GM12865 (cell line): ENCODE measurements at regions not wholly inside any gene's neighbourhood (a gene's known extent, or its start where the extent isn't known, plus 50 kb on each side); places are given as distances from the start of the nearest gene placed in this dataset.

Source experiments
- DNase-seq: peaks from one replicate; pipeline ENCODE4 v3.0.0; 2010; ENCODE audit warnings: low read depth
- H3K4me3 ChIP-seq: 2 replicates; pipeline ENCODE4 v1.5.1; 2011; ENCODE audit warnings: mild to moderate bottlenecking, low read depth, low read length, control low read depth
- CTCF ChIP-seq: IDR thresholded peaks from 2 replicates; pipeline ENCODE4 v1.5.1; 2011; ENCODE audit warnings: low read length, control low read depth, low read depth, inconsistent platforms; ENCODE audit not compliant: insufficient read depth; ENCODE audit errors: missing control alignments

GRCh38 chr3:184652465-184652864 lies 59.4 kb downstream of the MAGEF1 start:
- TF ChIP-seq CTCF, result no peak
- H3K4me3 ChIP-seq, result no peak overlapping the region
- no peak for DNase-seq

GRCh38 chr3:184651904-184652303 lies 60.0 kb downstream of the MAGEF1 start:
- no peak for TF ChIP-seq CTCF
- no peak overlapping the region for H3K4me3 ChIP-seq
- DNase-seq, result no peak

- H3K4me3 ChIP-seq, result no peak overlapping the region
- no peak for TF ChIP-seq CTCF
- no peak for DNase-seq
Observed at GRCh38 chr3:184648636-184649035, 63.2 kb downstream of the MAGEF1 start.

- DNase-seq, result no peak
- TF ChIP-seq CTCF, result no peak
- no peak overlapping the region for H3K4me3 ChIP-seq
Observed at GRCh38 chr3:184647405-184647936, 64.4 kb downstream of the MAGEF1 start.

- no peak for DNase-seq
- no peak overlapping the region for H3K4me3 ChIP-seq
- no peak for TF ChIP-seq CTCF
Observed at GRCh38 chr3:184645336-184645735, 66.5 kb downstream of the MAGEF1 start.

- no peak for TF ChIP-seq CTCF
- H3K4me3 ChIP-seq, result no peak overlapping the region
- no peak for DNase-seq
Observed at GRCh38 chr3:184643442-184643841, 68.4 kb downstream of the MAGEF1 start.

- no peak for DNase-seq
- no peak overlapping the region for H3K4me3 ChIP-seq
- TF ChIP-seq CTCF, result no peak
Observed at GRCh38 chr3:184642631-184643285, 69.1 kb downstream of the MAGEF1 start.
